GM12878 (cell line): ENCODE measurements at regions not wholly inside any gene's neighbourhood (a gene's known extent, or its start where the extent isn't known, plus 50 kb on each side); places are given as distances from the start of the nearest gene placed in this dataset.

ENCODE experiments used
- CHD1 ChIP-seq: IDR thresholded peaks from 2 replicates; pipeline ENCODE4 v1.6.1; 2012; ENCODE audit warnings: low read depth, low read length, improper control_type of control experiment
- CTCF ChIP-seq, 3 experiments: IDR thresholded peaks in 2 of 3; conservative IDR thresholded peaks in 1 of 3; 2 replicates each; pipeline ENCODE4 v1.5.1; 2011; ENCODE audit warnings: low read depth in 3 of 3, low read length in 3 of 3, mild to moderate bottlenecking in 3 of 3, control low read depth in 2 of 3, moderate library complexity in 2 of 3, inconsistent platforms in 1 of 3, mixed read lengths in 1 of 3; ENCODE audit not compliant: control insufficient read depth in 2 of 3, insufficient read depth in 1 of 3; ENCODE audit errors: extremely low read depth in 1 of 3
- E2F4 ChIP-seq: IDR thresholded peaks from 2 replicates; pipeline ENCODE4 v1.6.1; 2012; ENCODE audit warnings: low read depth, low read length, improper control_type of control experiment
- ESRRA ChIP-seq: IDR thresholded peaks from 2 replicates; pipeline ENCODE4 v1.6.1; 2012; ENCODE audit warnings: mild to moderate bottlenecking, low read length, improper control_type of control experiment
- EZH2 ChIP-seq: IDR thresholded peaks from 2 replicates; pipeline ENCODE4 v1.6.1; 2012; ENCODE audit warnings: low read depth, mild to moderate bottlenecking, control low read depth, inconsistent platforms, low read length, borderline replicate concordance; ENCODE audit not compliant: control insufficient read depth
- GABPA ChIP-seq: IDR thresholded peaks from 2 replicates; pipeline ENCODE4 v1.6.1; 2014; ENCODE audit warnings: antibody characterized with exemption, low read depth, mild to moderate bottlenecking, inconsistent platforms
- MEF2A ChIP-seq: IDR thresholded peaks from 2 replicates; pipeline ENCODE4 v1.6.1; 2011; ENCODE audit warnings: low read depth, mild to moderate bottlenecking, low read length, moderate library complexity; ENCODE audit not compliant: insufficient read depth
- MYC ChIP-seq: IDR thresholded peaks from 2 replicates; pipeline ENCODE4 v1.6.1; 2011; ENCODE audit warnings: mild to moderate bottlenecking, low read length, moderate library complexity, inconsistent platforms; ENCODE audit not compliant: insufficient read depth, insufficient replicate concordance, insufficient read length, severe bottlenecking
- POLR2A ChIP-seq: IDR thresholded peaks from 2 replicates; pipeline ENCODE4 v1.6.1; 2011; ENCODE audit warnings: low read depth, mild to moderate bottlenecking, low read length
- RAD21 ChIP-seq: IDR thresholded peaks from 2 replicates; pipeline ENCODE4 v1.6.1; 2011; ENCODE audit warnings: mild to moderate bottlenecking, low read depth, low read length, moderate library complexity; ENCODE audit not compliant: insufficient read depth
- REST ChIP-seq: IDR thresholded peaks from 2 replicates; pipeline ENCODE4 v1.6.1; 2012; ENCODE audit warnings: mild to moderate bottlenecking, low read depth, low read length
- SIN3A ChIP-seq: IDR thresholded peaks from 2 replicates; pipeline ENCODE4 v1.6.1; 2012; ENCODE audit warnings: low read depth, low read length, improper control_type of control experiment
- TCF12 ChIP-seq: IDR thresholded peaks from 2 replicates; pipeline ENCODE4 v1.6.1; 2011; ENCODE audit warnings: low read depth, mild to moderate bottlenecking, low read length
- TCF3 ChIP-seq: IDR thresholded peaks from 2 replicates; pipeline ENCODE4 v1.6.1; 2012; ENCODE audit warnings: low read depth, mild to moderate bottlenecking, low read length, borderline replicate concordance; ENCODE audit not compliant: insufficient read depth

GRCh38 chr2:128445523-128445900 is 126.8 kb upstream of the HS6ST1 start:
- TF ChIP-seq TCF12 (no peak), CHD1 (no peak), GABPA (no peak), REST (no peak), MEF2A (no peak), RAD21 (no peak), CTCF (IDR thresholded peaks at IDR 0.05 in 2 of 3, conservative IDR thresholded peaks at IDR 0.05 in 1 of 3; ENCODE audit: control insufficient read depth in 2 of 3, extremely low read depth in 1 of 3, insufficient read depth in 1 of 3, low read depth in 3 of 3, low read length in 3 of 3) (no peak), ESRRA (no peak), POLR2A (no peak), SIN3A (no peak), TCF3 (no peak), EZH2 (no peak), MYC (no peak), E2F4 (no peak)
